ENCODE measurements at regions not wholly inside any gene's neighbourhood (a gene's known extent, or its start where the extent isn't known, plus 50 kb on each side); places are given as distances from the start of the nearest gene placed in this dataset.

GRCh38 chr21:15259824-15260223, 195.0 kb upstream of the NRIP1 start:
- no peaks in the 10 kb centered on the region for H3K27me3 ChIP-seq (ENCODE audit: control insufficient read depth, insufficient read depth)
- DNase-seq (no peak), ATAC-seq (no peak)
- no peaks in the 10 kb centered on the region for H3K4me1 ChIP-seq (ENCODE audit: control insufficient read depth, insufficient read depth, low read length)
- no peaks in the 10 kb centered on the region for H3K9me3 ChIP-seq (ENCODE audit: control insufficient read depth, low read length)
- 99% methylated on average over 1 of the region's 1 CpG for WGBS
- no peak overlapping the region for H3K4me3 ChIP-seq (ENCODE audit: low read length)
- no peak overlapping the region for H3K27ac ChIP-seq (ENCODE audit: low read length)
- intact Hi-C loops (cut with DNase I), result no loop called here

DNA sequence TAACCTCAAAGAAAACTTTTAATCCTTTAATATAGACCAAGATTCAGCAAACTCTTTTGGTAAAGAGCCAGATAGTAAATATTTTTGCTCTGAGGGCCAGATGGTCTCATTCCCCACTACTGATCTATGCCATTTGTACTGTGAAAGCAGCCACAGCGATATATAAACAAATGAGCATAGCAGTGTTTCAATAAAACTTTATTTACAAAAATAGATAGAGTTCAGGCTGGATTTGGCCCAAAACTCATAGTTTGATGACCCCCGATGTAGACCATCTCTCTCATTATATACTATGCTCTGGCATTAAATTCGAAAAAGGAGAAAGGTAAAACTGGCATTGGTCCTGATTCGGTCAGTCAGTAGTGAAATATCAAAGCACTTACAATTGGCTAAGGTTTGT, 195.8 kb upstream of the NRIP1 start:
- H3K27ac ChIP-seq (ENCODE audit: low read length), result no peak overlapping the region
- no peak overlapping the region for H3K4me3 ChIP-seq (ENCODE audit: low read length)
- H3K27me3 ChIP-seq (ENCODE audit: control insufficient read depth, insufficient read depth), result no peaks in the 10 kb centered on the region
- 95% methylated on average over 4 of the region's 4 CpGs for WGBS
- ATAC-seq (no peak), DNase-seq (no peak)
- H3K4me1 ChIP-seq (ENCODE audit: control insufficient read depth, insufficient read depth, low read length), result no peaks in the 10 kb centered on the region
- intact Hi-C loops (cut with DNase I), result no loop called here
- H3K9me3 ChIP-seq (ENCODE audit: control insufficient read depth, low read length), result no peaks in the 10 kb centered on the region

DNA sequence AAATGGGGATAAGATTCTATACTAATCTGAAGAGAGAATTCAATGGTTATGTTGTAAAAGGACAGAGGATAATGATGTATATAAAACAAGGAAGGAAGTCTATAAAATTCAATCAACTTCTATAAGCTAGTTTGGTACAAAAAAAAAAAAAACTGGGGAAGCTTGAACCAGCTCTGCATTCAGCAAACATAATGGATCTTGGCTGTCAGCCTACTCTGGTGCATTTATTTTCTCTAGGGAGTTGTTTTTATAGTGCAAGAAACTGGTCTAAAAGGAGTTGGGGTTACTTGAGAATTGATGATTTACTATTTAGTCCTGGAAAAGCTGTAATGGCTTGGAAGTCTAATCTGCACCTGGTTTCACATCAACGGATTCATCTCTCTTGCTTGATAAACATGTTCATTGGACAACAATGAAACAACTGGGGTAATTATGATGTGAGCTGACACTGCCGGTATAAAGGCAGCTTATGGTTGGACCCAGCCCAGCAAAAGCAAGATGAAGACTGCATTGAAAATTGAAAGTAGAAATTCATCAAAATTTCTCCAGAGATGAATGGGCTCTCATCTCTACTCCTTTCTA, 199.4 kb upstream of the NRIP1 start:
- WGBS, result 63% methylated on average over 2 of the region's 2 CpGs
- no peak overlapping the region for H3K4me3 ChIP-seq (ENCODE audit: low read length)
- no peaks in the 10 kb centered on the region for H3K4me1 ChIP-seq (ENCODE audit: control insufficient read depth, insufficient read depth, low read length)
- DNase-seq (no peak), ATAC-seq (no peak)
- no peak overlapping the region for H3K27ac ChIP-seq (ENCODE audit: low read length)
- intact Hi-C loops (cut with DNase I), result no loop called here
- H3K9me3 ChIP-seq (ENCODE audit: control insufficient read depth, low read length), result no peaks in the 10 kb centered on the region
- H3K27me3 ChIP-seq (ENCODE audit: control insufficient read depth, insufficient read depth), result no peaks in the 10 kb centered on the region

- H3K27ac ChIP-seq (ENCODE audit: low read length), result no peak overlapping the region
- no peaks in the 10 kb centered on the region for H3K9me3 ChIP-seq (ENCODE audit: control insufficient read depth, low read length)
- H3K27me3 ChIP-seq (ENCODE audit: control insufficient read depth, insufficient read depth), result no peaks in the 10 kb centered on the region
- intact Hi-C loops (cut with DNase I), result no loop called here
- ATAC-seq, result no peak
- WGBS, result 87% methylated on average over 4 of the region's 4 CpGs
- H3K4me1 ChIP-seq (ENCODE audit: control insufficient read depth, insufficient read depth, low read length), result no peaks in the 10 kb centered on the region
- no peak overlapping the region for H3K4me3 ChIP-seq (ENCODE audit: low read length)
- DNase-seq, result no peak
Observed at GRCh38 chr21:15272171-15272570, 207.4 kb upstream of the NRIP1 start.

DNA sequence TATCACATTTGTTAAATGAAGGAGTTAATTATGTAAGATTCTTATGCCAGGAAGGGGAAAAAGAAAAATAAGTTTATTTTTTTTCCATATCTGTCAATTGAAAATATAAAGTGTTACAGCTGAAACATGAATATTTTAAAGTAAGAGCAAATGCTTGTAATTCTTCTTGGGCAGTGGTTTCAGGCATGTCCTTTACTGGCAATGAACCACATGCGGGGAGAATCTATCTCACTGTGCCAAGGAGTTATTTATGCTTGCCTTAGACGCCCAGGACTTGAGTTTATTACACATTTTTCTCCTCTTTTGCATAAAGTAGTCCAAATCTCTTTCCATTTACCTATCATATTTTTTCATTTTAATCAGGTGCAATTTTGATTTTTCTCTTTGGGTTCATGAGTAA, 207.8 kb upstream of the NRIP1 start:
- 35% methylated on average over 2 of the region's 2 CpGs for WGBS
- H3K27ac ChIP-seq (ENCODE audit: low read length), result no peak overlapping the region
- no peak for DNase-seq
- intact Hi-C loops (cut with DNase I), result no loop called here
- no peak for ATAC-seq
- no peaks in the 10 kb centered on the region for H3K4me1 ChIP-seq (ENCODE audit: control insufficient read depth, insufficient read depth, low read length)
- no peaks in the 10 kb centered on the region for H3K27me3 ChIP-seq (ENCODE audit: control insufficient read depth, insufficient read depth)
- H3K9me3 ChIP-seq (ENCODE audit: control insufficient read depth, low read length), result no peaks in the 10 kb centered on the region
- no peak overlapping the region for H3K4me3 ChIP-seq (ENCODE audit: low read length)

GRCh38 chr21:15273244-15273643, 208.4 kb upstream of the NRIP1 start:
- 99% methylated on average over 2 of the region's 2 CpGs for WGBS
- no peaks in the 10 kb centered on the region for H3K9me3 ChIP-seq (ENCODE audit: control insufficient read depth, low read length)
- ATAC-seq (no peak), DNase-seq (no peak)
- no peak overlapping the region for H3K27ac ChIP-seq (ENCODE audit: low read length)
- H3K4me1 ChIP-seq (ENCODE audit: control insufficient read depth, insufficient read depth, low read length), result no peaks in the 10 kb centered on the region
- intact Hi-C loops (cut with DNase I), result no loop called here
- no peak overlapping the region for H3K4me3 ChIP-seq (ENCODE audit: low read length)
- no peaks in the 10 kb centered on the region for H3K27me3 ChIP-seq (ENCODE audit: control insufficient read depth, insufficient read depth)

- Histone ChIP-seq H3K4me3 (ENCODE audit: low read length) (no peak overlapping the region), H3K9me3 (ENCODE audit: control insufficient read depth, low read length) (no peaks in the 10 kb centered on the region), H3K27me3 (ENCODE audit: control insufficient read depth, insufficient read depth) (no peaks in the 10 kb centered on the region), H3K27ac (ENCODE audit: low read length) (no peak overlapping the region), H3K4me1 (ENCODE audit: control insufficient read depth, insufficient read depth, low read length) (no peaks in the 10 kb centered on the region)
- intact Hi-C loops (cut with DNase I), result no loop called here
- ATAC-seq (no peak), DNase-seq (no peak)
- 76% methylated on average over 5 of the region's 5 CpGs for WGBS
Observed at GRCh38 chr21:15274701-15275485, 210.1 kb upstream of the NRIP1 start.

GRCh38 chr21:15275615-15276235, 210.9 kb upstream of the NRIP1 start:
- intact Hi-C loops (cut with DNase I), result no loop called here
- WGBS, result 75% methylated on average over 6 of the region's 6 CpGs

DNA sequence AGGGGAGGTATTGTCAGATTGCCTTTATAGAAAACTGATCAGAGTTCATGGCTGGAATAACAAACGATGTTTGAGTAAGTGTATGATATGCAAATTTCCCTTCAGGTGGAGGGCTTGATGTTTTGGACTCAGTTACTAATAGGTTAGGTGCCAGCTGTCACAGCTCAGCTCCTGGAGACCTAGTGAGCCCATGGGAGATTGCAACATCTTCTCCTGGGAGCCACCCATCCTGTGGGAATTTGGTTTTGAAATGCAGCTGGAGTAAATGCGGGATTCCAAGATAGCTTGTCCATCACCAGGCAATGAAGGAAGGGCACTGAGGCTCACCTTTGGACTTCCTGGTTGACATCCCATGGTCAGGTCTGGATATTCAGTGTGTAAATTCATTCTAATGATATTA, 211.4 kb upstream of the NRIP1 start:
- no peak overlapping the region for H3K4me3 ChIP-seq (ENCODE audit: low read length)
- no peak overlapping the region for H3K27ac ChIP-seq (ENCODE audit: low read length)
- 83% methylated on average over 2 of the region's 2 CpGs for WGBS
- ATAC-seq (no peak), DNase-seq (no peak)
- H3K4me1 ChIP-seq (ENCODE audit: control insufficient read depth, insufficient read depth, low read length), result no peaks in the 10 kb centered on the region
- no peaks in the 10 kb centered on the region for H3K9me3 ChIP-seq (ENCODE audit: control insufficient read depth, low read length)
- intact Hi-C loops (cut with DNase I), result no loop called here
- no peaks in the 10 kb centered on the region for H3K27me3 ChIP-seq (ENCODE audit: control insufficient read depth, insufficient read depth)

More at GRCh38 chr21:15275615-15276235, 210.9 kb upstream of the NRIP1 start:
- DNase-seq, result no peak
- no peaks in the 10 kb centered on the region for H3K27me3 ChIP-seq (ENCODE audit: control insufficient read depth, insufficient read depth)
- H3K4me3 ChIP-seq (ENCODE audit: low read length), result no peak overlapping the region
- H3K27ac ChIP-seq (ENCODE audit: low read length), result no peak overlapping the region
- no peaks in the 10 kb centered on the region for H3K9me3 ChIP-seq (ENCODE audit: control insufficient read depth, low read length)
- ATAC-seq, result no peak
- H3K4me1 ChIP-seq (ENCODE audit: control insufficient read depth, insufficient read depth, low read length), result no peaks in the 10 kb centered on the region

DNA sequence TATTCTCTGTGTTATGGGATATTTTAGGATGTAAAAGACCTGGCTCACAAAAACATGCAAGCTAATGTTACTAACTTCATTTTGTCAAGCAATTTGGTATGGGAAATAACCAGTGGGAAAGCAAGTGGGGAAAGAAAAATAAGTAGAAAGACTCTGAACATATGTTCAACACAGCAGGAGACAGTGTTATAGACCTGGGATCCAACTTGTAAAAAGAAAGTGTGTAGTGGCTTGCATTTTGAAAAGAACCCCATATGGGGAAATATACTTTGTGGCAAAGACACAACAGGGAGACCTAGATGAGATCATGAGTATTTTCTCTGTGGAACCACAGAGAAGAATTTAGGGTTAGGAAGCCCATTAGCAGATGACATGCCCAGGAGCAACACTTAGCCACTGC, 212.7 kb upstream of the NRIP1 start:
- H3K27ac ChIP-seq (ENCODE audit: low read length), result no peak overlapping the region
- no peak for ATAC-seq
- no peak overlapping the region for H3K4me3 ChIP-seq (ENCODE audit: low read length)
- H3K27me3 ChIP-seq (ENCODE audit: control insufficient read depth, insufficient read depth), result no peaks in the 10 kb centered on the region
- intact Hi-C loops (cut with DNase I), result no loop called here
- no peaks in the 10 kb centered on the region for H3K9me3 ChIP-seq (ENCODE audit: control insufficient read depth, low read length)
- H3K4me1 ChIP-seq (ENCODE audit: control insufficient read depth, insufficient read depth, low read length), result no peaks in the 10 kb centered on the region
- no peak for DNase-seq

- Histone ChIP-seq H3K9me3 (ENCODE audit: control insufficient read depth, low read length) (no peaks in the 10 kb centered on the region), H3K27me3 (ENCODE audit: control insufficient read depth, insufficient read depth) (no peaks in the 10 kb centered on the region), H3K4me1 (ENCODE audit: control insufficient read depth, insufficient read depth, low read length) (no peaks in the 10 kb centered on the region), H3K27ac (ENCODE audit: low read length) (no peak overlapping the region), H3K4me3 (ENCODE audit: low read length) (no peak overlapping the region)
- ATAC-seq (no peak), DNase-seq (no peak)
- intact Hi-C loops (cut with DNase I), result no loop called here
- 93% methylated on average over 5 of the region's 5 CpGs for WGBS
Observed at GRCh38 chr21:15278279-15278678, 213.5 kb upstream of the NRIP1 start.
